COR-L47 (cell line): ENCODE measurements at regions not wholly inside any gene's neighbourhood (a gene's known extent, or its start where the extent isn't known, plus 50 kb on each side); places are given as distances from the start of the nearest gene placed in this dataset.

Experiments
- DNase-seq: peaks from one replicate; lab custom pipeline; 2025; lab: John Stamatoyannopoulos, UW

DNA sequence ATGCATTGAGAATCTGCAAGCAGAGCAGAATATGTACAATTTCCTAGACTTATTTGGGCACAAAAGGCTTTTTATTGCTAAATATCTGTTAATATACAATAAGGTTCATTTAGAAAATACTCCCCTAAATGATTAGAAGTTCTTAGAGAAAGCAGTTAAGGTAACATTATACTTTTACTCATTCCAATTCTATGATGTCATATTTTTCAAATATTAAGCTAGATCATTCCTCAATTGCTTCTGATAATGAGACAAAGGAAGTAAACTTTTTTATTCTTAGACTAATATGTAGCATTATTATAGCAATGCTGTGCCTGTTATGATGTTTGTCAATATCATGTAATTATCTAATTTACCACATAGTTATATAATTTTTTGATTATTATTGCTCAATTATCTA lies 447.0 kb downstream of the SLC16A7 start:
- no peak for DNase-seq

DNA sequence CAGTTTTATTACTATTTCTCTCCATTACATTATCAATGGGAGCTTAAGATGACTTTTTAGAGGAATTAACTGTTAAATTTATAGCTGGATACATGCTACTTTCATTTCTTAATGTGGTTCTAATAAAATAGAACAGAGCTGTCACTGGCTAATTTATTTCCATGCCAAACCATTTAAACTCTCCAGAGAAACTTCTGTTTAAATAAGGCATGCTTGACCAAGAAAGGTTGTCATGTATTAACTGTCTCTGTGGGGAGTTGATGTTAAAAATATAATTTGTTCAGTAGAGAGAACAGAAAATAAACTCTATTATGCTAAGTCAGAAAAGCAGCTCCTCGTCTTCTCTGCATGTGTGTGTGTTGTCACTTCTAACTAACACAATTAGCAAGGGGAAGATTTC lies 447.4 kb downstream of the SLC16A7 start:
- no peak for DNase-seq

DNA sequence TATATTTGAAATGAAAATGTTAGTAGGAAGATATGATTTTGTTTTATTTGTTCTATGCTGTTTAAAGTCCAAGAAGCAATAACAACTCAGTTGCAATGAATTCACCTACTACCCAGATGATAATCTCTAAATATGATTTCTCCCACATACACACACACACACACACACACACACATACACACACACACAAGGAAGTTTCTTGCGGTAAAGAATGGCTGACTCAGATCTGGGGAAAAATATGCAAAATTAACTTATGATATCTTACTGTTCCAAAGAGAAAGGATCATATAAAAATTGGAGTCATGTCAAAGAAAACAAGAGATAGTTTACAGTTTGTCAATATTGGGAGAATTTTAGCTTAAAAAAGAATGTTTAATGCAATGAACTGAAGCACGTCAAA lies 456.7 kb downstream of the SLC16A7 start:
- DNase-seq: no peak

DNA sequence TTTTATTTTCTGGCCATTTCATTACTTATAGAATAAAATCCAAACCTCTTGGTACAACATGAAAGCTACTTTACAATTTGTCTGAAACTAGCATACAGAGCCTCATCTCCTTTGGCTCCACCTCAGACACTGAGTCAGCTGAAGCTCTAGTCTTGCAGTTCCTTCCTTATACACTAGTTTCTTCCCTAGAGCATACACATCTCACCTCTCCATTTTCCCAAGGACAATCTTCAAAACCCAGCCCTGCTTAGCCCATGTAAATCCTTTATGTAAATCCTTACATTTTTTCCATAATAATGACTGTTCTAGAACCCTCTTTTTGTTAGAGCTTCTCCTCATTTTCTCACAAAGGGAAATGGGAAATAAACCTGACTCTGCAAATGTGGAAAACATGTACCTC lies 463.4 kb downstream of the SLC16A7 start:
- no peak for DNase-seq

DNA sequence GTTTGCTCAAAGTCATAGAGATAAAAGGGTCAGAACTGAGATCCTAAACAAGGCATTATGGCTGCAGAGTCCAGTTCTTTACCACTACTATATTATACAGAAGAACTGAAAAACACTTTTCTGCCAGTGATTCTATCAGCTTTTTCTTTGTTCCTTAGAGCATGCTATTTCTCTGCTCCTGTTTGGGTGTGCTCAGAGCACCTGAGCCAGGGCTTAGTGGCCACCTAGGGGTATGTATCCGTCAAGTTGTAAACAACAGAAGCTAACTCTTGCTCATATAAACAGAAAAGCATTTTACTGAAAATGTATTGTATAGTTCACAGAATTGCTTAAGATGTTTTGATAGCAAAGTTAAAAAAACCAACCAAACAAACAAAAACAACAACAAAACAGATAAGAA lies 470.8 kb downstream of the SLC16A7 start:
- no peak for DNase-seq

DNA sequence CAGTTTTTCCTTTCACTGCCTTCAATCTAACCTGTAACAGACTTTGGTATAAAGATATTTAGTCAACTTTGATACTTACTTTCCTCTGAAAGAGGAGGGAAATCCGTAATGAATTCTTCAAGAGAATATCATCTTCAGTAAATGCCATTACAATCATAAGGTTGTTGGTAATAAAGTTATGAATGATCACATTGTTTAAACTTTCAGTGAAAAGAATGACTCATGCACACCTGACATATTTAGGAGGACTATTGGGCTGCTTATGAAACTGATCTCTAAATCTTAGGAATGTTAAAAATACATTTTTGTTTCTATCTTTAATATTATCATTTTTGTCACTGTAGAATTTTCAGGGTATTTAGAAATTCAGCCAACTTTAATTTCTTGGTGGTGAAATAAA lies 474.7 kb downstream of the SLC16A7 start:
- no peak for DNase-seq

DNA sequence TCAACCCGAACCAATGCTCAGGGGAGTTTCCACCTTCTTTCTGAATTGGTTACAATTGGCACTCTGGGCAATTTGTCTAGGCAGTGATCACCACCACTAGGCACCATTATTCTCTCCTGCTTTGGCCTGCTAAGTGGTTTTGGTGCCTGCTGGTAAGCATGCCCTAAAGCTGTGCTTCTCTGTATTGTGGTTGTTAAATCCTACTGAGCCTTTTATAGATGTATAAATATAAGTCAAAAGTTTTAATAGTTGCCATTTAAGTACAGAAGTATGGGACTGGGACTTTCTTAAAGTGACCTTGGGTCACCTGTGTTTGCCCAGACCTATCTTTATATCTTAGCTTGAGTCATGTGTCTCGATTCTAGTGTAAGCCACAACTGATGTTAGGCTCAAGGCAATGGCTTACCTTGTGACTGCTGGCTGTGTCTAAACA lies 475.9 kb downstream of the SLC16A7 start:
- DNase-seq: no peak

DNA sequence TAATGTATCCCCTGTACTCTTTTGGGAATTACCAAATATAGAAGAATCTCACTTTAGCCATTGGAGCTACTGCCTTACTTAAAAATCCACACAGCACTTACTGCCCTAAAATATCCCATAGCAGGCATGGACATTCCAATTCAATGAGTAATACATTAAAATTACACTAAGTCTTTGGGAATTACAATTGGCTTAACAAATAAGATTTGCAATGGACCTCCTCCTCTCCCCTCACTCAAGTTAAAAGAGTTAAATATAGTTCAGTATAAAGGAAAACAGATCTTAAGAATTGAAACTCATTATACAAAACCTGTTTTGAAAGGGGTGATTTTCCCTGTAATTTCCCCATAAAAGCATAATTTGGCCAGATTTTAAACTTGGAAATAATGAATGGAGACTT lies 477.1 kb downstream of the SLC16A7 start:
- DNase-seq: no peak

DNA sequence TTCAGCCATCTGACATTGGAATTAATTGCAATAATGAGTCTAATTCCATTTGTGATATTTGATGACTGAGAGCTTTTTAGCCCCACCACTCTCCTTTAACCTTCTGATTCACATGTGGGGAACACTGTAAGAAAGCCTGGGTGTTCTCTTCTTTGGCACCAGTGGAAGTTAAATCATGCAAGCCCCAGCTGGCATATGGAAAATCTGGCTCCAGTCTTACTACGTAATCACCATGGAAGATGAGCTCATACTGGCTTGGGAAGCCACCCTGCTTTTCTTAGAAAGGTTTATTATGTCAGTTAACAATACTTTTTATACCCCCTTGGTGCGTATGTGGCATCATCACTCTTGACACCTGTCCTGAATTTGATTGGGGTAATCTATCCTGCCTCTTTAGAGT lies 479.3 kb downstream of the SLC16A7 start:
- no peak for DNase-seq

DNA sequence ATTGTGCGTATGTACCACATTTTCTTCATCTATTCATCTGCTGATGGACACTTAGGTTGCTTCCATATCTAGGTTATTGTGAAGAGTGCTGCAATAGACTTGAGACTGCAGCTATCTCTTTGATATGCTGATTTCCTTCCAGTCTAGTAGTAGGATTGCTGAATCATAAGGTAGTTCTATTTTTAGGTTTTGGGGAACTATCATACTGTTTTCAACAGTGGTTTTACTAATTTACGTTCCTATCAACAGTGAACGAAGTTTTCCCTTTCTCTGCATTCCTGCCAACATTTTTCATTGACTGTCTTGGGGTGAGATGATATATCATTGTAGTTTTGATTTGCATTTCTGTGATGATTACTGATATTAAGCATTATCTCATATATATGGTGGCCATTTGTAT lies 482.2 kb downstream of the SLC16A7 start:
- DNase-seq: no peak

DNA sequence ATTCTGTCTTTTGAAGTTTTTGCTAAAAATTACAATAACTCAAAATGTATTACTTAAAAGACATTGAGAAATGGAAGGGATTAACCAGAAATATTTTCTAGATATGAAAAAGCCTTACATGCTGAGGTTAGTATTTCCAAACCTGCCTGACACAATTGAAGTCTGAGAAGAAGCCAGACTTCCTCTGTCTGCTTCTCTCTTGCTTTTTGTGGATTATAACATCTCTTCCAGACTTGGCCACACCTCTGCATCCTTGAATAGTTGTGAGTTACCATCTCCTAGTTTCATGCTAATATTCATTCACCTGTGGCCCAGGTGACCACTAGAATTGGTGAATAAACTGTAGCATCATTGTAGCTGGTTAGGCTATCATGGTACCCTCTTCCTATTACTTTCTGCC lies 497.6 kb downstream of the SLC16A7 start:
- no peak for DNase-seq

DNA sequence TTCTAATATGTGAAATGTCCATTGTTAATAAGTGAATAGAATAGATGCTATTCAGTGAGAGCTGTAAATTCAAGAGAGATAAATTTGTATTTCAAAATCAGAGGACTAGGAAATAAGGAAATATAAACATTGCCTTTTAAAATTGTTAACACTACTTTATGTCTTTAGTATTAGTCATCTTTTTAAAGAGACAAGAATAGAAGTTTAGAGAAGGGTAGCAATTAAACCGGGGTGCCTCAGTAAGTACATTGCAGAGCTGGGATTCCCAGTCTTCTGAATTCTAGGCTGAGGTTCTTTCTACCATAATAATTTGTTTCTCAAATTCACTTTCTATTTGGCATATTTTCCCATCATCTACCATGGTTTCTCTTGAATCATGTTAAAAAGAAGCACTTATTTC lies 498.6 kb downstream of the SLC16A7 start:
- no peak for DNase-seq

DNA sequence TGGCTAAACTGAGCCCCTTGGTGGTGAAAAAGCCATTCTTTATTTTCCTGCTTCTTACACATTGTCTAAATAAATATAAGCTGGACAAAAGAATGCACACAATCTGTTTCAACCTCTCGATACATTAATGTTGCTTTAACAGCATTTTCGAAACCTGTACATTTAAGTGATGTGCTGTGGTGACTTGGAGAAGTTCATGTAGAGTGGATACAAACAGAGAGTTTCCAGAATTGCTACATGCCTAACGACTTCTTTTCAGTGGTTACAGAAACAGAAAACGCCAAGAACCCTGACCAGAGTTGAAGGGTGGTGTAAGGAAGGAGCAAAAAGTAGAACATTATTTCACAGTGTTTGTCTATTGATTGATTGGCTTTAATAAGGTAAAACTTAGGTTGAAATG lies 500.9 kb downstream of the SLC16A7 start:
- no peak for DNase-seq

DNA sequence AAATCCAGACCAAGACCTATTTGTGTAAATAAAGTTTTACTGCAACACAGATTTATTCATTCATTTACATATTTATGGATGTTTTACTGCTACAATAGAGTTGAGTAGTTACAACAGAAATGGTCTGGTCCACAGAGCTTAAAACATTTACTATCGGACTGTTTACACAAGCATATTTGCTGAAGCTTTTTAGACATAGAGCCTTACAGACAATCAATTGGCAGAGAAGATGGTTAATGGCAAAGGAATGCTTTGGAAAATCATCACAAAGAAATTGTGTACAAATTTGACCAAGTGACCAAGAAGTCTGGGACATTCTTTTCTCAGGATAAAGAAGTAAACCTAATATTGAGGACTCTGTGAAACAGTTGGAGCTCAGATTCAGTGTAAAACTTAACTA lies 504.3 kb downstream of the SLC16A7 start:
- no peak for DNase-seq

DNA sequence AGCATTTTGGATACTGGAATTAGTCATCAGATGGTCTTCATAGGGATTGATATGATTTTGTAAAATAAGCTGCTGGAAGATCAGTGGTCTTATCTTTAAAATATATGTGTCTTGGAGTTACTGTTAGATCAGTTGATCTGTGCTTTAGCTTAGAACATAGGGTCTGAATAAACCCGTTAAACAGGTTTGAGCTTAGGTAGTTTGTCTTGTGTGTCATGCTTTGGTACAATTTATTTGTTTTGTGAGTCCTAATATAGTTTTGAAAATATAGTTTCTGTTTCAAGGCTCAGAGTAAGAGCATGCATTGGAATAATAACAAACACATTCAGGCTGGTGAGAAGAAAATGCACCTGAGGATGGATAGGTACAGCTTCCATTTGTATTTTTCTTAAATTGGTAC lies 505.0 kb downstream of the SLC16A7 start:
- DNase-seq: no peak

DNA sequence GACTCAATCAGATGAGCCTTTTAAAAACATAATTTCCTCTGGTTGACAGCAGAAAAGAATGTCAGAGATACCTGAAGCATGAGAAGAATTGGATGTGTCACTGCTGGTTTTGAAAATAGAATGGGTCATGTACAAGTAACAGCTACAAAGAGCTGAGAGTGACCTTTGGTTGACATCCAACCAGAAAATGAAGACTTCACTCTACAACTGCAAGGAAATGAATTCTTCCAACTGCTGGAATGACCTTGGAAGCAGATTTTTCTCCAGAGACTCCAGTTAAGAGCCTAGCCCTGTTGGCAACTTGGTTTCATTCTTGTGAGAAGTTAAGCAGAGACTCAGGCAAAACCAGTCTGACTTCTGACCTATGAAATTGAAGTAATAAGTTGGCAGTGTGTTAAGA lies 505.9 kb downstream of the SLC16A7 start:
- no peak for DNase-seq

DNA sequence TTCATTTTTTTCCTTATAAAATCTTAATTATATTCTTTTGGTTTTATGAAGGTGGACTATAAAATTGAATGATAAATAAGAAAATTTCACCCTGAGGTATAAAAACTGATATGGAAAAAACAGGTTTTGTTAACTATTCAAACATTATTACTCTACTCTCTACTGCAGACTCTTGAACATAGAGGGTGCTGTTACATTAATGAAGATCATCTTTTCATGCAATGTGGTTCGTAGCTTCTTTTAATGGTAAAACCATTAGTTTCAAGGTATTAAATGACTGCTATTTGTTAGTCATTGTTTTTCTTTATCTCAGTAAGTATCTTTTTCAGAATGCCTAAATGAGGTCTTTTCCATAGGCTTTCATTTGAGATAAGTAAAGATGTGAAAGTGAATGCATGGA lies 510.4 kb downstream of the SLC16A7 start:
- DNase-seq: no peak

DNA sequence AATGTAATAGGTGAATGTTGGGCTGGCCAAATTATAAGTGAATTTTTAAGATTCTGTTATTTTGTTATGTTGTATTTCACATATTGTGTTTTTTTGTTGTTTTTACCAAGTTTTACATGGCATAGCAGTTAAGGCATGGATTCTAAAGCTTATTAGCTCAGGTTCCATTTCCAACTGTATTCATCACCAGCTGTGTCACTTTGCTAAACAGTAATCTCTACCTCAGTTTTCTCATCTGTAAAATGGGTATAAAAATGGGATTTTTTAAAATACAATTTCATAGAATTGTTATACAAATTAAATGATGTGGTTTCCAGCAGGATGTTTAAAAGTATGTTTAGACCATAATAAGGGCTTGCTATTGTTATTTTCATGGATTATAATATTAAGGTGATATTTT lies 512.2 kb downstream of the SLC16A7 start:
- no peak for DNase-seq

DNA sequence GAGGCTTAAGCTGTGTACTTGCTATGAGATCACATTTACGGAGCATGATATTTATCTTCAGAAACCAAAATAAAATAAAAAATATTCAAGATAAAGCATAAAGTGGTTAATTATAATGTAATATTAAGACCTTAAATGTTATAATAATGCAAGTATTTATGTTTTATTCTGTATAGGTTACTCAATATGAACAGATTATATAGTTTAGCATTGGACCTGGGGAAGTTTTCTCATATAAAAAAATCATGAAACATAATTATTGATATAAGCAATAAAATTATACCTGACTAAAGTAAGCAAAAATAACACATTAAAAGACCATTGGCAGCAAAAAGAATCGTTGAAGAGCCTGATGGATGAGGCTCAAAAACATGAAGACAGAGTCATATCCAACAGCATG lies 516.2 kb downstream of the SLC16A7 start:
- no peak for DNase-seq

DNA sequence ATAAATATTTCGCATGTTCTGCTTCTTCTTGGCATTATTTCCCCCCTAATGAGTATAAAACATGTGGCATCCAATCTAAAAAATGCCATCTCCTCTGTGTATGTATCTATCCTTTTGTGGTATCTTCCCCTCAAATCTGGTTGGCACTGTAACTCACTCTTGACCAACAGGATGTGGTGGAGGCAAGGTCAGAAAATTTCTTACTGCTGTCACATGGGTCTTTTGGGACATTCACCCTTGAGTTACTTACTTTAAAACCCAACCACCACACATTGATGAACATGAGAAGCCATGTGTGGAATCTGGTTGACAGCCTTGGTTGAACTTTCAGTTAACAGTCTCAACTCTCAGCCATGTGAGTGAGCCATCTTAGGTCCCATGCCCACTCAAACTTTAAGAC lies 516.9 kb downstream of the SLC16A7 start:
- no peak for DNase-seq

DNA sequence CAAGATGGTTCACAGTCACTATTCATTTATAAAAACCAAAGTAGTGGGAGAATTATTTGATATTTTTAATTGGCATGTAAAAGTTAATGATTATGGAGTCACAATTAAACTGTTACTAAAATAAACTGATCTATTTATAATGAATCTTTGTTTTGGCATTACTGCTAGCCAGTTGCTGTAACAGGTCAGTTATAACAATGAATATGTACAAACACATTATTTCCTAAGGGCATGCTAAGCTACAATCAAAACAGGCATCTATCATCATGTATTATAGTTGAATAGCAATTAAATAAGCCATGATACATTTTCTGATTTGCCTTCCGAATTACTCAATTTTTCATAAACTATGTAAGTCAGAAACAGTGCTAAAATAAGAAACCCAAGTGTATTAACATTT lies 518.3 kb downstream of the SLC16A7 start:
- DNase-seq: no peak

DNA sequence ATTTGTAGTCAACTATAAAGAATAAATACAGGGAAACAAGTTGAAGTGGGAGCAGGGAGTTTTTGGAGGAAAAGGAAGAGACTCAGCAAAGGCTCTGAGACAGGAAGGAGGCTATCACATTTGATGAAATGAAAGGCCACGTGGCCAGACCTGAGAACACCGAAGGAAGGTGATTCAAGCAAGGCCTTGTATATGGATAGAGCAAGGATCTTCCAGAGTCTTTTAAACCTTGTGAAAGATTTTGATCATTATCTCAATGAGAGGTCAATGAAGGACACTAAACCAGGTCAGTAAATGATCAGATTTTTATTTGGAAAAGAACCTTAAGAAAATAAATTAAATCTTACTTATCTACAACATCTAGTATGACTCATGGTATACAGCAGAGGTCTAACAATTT lies 523.5 kb downstream of the SLC16A7 start:
- no peak for DNase-seq

DNA sequence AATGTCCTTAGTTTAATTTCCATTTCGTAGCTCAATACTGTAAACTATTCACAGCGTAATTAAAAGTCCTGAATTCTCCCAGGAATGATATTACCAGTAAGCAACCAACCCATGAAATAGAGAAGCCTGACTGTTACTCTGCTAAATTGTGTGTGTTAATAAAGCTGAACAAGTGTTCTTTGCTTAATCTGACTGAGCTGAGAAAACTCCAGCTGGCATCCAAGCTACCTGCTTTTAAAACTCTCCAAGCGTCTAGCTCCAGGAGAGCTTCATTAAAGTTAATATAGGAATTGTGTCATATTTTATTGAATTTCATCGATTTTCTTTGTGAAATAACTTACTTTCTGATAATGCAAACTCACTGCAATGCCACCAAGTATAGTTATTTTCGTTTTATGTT lies 524.4 kb downstream of the SLC16A7 start:
- no peak for DNase-seq

DNA sequence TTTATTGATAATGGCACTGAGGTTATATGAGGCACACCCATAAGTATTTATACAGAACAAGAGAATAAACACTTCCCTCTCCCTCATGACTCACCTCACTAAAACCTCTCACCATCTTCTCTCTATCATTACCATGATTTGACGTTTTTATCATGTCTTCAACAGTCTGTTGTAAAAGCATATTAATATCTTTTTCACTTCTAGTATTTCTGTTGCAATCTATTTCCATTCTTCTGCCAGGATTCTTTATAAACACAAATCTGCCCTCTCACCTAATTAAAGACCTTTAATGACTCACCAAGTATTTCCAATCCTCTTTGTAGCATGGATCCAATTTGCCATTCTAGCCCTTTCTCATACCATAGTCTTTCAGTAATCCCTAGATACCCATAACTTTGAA lies 527.7 kb downstream of the SLC16A7 start:
- no peak for DNase-seq

DNA sequence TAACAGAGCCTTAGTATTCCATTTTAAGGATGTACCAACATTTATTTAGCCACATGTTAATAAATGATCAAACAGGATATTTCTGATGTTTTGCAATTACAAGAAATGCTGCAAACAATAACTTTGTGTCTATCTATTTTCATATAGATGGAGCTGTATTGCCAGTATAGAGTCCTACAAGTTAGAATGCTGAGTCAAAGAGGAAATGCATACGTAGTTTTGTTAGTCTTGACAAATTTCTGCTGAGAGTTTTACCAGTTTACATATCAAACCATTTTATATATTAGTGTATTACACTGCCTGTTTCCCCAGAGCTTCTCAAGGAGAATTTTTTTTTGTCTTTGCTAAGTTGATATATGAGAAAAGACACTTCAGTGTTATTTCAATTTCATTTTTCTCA lies 541.7 kb downstream of the SLC16A7 start:
- DNase-seq: no peak
